Muscle of leg (tissue), 3 donors: ENCODE measurements at regions not wholly inside any gene's neighbourhood (a gene's known extent, or its start where the extent isn't known, plus 50 kb on each side); places are given as distances from the start of the nearest gene placed in this dataset.
"Not testable (repeated sequence)": the region's sequence is repeated elsewhere in the genome, so short reads cannot be mapped to it uniquely, and the experiment has no call there.

Experiments
- DNase-seq: peaks from one replicate; pipeline ENCODE4 v3.0.0; 2013
- H3K27ac ChIP-seq: one replicate; pipeline ENCODE4 v1.5.1; 2013; ENCODE audit warnings: mild to moderate bottlenecking, low read length, control low read depth
- H3K27me3 ChIP-seq: one replicate; pipeline ENCODE4 v1.6.1; 2013; ENCODE audit warnings: low read length; ENCODE audit not compliant: control insufficient read depth, insufficient read depth
- H3K36me3 ChIP-seq: one replicate; pipeline ENCODE4 v1.6.1; 2013; ENCODE audit warnings: low read length; ENCODE audit not compliant: control insufficient read depth, insufficient read depth
- H3K4me1 ChIP-seq: one replicate; pipeline ENCODE4 v1.6.1; 2013; ENCODE audit warnings: low read length; ENCODE audit not compliant: control insufficient read depth, insufficient read depth
- H3K4me3 ChIP-seq: one replicate; pipeline ENCODE4 v1.5.1; 2013; ENCODE audit warnings: low read length, control low read depth
- H3K9me3 ChIP-seq: replicated peaks from 2 replicates; pipeline ENCODE4 v1.6.1; 2013; ENCODE audit warnings: low read depth, low read length; ENCODE audit not compliant: control insufficient read depth
- WGBS: methylation state at CpG from one replicate; pipeline ENCODE4 v1.1.5; 2013; ENCODE audit warnings: missing lambda C conversion rate; ENCODE audit not compliant: insufficient coverage; 5-methylcytosine and 5-hydroxymethylcytosine counted together

DNA sequence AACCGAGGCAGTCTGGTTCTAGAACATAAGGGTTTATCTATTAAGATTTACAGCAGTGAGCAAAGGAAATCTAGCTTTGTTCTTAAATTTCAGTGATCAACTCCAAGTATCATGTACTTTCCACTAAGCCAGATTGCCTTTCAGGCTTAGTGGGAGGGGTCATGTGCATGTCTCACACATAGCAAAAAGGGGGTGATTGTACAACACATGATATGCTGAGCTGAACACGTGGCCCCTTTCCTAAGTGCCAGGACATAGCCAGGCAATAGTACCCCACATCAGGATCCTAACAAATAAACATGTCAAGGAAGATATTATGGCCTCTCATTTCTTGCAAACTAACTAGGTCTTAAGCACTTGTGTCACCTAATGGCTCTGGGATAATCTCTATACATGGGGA lies 347.2 kb downstream of the C12orf75 start:
- Histone ChIP-seq H3K36me3 (no peaks in the 10 kb centered on the region), H3K27ac (no peak overlapping the region), H3K9me3 (no peaks in the 10 kb centered on the region), H3K4me1 (peaks cover 14% of the 10 kb centered on the region), H3K4me3 (no peak overlapping the region), H3K27me3 (no peaks in the 10 kb centered on the region)
- WGBS, result no CpG with 5 or more reads among the region's 2 CpGs
- DNase-seq, result no peak

DNA sequence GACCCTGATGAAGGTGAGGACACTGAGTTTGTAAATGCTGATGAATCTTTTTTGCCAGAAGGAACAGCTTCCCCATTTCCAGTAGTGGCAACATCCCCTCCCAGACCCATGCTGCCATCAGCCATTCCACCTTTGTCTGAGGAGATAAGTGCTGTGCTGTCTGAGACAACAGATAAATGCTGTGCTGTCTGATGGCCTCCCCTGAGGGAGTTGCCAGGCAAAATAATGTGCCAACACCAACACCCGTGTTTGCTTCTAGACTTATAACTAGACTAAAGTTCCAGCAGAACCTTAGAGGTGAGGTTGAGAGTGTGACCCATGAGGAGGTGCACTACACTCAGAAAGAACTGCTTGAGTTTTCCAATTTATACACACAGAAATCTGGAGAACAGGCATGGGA lies 349.5 kb downstream of the C12orf75 start:
- H3K27ac ChIP-seq, result no peak overlapping the region
- DNase-seq, result no peak
- no peaks in the 10 kb centered on the region for H3K9me3 ChIP-seq
- no peaks in the 10 kb centered on the region for H3K36me3 ChIP-seq
- H3K4me3 ChIP-seq, result no peak overlapping the region
- peaks cover 11% of the 10 kb centered on the region for H3K4me1 ChIP-seq
- no peaks in the 10 kb centered on the region for H3K27me3 ChIP-seq
- no CpG with 5 or more reads among the region's 1 CpG for WGBS

DNA sequence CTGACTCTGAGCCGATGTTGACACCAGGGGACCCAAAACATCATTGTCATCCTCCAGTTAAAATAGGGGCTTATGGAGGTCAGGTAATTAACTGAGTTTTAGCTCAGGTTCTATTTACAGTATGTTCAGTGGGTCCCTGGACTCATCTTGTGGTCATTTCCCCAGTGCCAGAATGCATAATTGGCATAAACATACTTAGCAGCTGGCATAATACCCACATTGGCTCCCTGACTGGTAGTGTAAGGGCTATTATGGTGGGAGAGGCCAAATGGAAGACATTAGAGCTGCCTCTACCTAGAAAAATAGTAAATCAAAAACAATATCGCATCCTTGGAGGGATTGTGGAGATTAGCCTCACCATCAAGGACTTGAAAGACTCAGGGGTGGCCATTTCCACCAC lies 350.9 kb downstream of the C12orf75 start:
- no peaks in the 10 kb centered on the region for H3K36me3 ChIP-seq
- peak overlapping the region; percentile 47 for H3K27ac ChIP-seq
- DNase-seq, result peak; percentile 36
- no peak overlapping the region for H3K4me3 ChIP-seq
- H3K9me3 ChIP-seq, result no peaks in the 10 kb centered on the region
- H3K27me3 ChIP-seq, result no peaks in the 10 kb centered on the region
- H3K4me1 ChIP-seq, result peaks cover 11% of the 10 kb centered on the region
- no CpG with 5 or more reads among the region's 2 CpGs for WGBS

DNA sequence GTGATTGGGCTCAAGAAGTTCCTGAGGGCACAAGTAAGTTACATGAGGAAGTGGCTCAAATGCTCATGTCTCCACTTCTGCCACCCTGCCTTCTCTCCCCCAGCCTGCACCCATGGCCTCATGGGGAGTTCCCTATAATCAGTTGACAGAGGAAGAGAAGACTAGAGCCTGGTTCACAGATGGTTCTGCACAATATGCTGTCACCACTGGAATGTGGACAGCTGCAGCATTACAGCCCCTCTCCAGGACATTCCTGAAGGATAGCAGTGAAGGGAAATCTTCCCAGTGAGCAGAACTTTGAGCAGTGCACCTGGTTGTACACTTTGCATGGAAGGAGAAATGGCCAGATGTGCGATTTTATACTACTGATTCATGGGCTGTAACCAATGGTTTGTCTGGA lies 352.3 kb downstream of the C12orf75 start:
- H3K9me3 ChIP-seq, H3K36me3 ChIP-seq, H3K4me1 ChIP-seq, H3K27me3 ChIP-seq, H3K4me3 ChIP-seq, H3K27ac ChIP-seq: not testable (repeated sequence)
- 85% methylated on average over 1 of the region's 1 CpG for WGBS
- peak; percentile 55 for DNase-seq

DNA sequence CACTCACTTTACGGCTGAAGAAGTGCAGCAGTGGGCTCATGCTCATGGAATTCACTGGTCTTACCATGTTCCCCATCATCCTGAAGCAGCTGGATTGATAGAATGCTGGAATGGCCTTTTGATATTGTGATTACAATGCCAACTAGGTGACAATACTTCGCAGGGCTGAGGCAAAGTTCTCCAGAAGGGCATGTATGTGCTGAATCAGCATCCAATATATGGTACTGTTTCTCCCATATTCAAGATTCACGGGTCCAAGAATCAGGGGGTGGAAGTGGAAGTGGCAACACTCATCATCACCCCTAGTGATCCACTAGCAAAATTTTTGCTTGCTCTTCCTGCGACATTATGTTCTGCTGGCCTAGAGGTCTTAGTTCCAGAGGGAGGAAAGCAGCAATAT lies 353.3 kb downstream of the C12orf75 start:
- H3K27ac ChIP-seq, H3K4me3 ChIP-seq, H3K27me3 ChIP-seq, H3K4me1 ChIP-seq, DNase-seq, H3K36me3 ChIP-seq, H3K9me3 ChIP-seq: not testable (repeated sequence)
- whole genome bisulfite sequencing, result 100% methylated on average over 1 of the region's 4 CpGs

DNA sequence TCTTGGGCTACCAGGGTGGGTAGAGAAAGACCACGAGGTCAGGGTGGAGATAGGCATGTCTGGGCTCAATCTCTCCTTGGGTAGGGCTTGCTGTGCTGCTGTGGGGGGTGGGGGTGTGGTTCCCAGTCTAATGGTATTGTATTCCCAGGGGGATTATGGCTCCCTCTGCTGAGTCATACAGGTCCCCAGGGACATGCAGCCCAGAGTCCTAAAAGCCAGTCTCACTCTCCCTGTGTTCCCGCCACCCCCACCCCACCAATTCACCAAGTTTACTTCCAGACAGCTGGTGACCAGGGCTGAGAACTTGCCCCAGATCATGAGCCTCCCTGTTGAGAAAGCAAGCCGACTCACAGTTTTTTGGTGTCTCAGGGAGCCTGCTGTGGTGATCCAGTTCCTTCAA lies 367.6 kb downstream of the C12orf75 start:
- 89% methylated on average over 2 of the region's 3 CpGs for WGBS
- no peak for DNase-seq
- Histone ChIP-seq H3K9me3 (peaks cover 4% of the 10 kb centered on the region), H3K36me3 (no peaks in the 10 kb centered on the region), H3K4me1 (no peaks in the 10 kb centered on the region), H3K27ac (no peak overlapping the region), H3K27me3 (no peaks in the 10 kb centered on the region), H3K4me3 (no peak overlapping the region)

DNA sequence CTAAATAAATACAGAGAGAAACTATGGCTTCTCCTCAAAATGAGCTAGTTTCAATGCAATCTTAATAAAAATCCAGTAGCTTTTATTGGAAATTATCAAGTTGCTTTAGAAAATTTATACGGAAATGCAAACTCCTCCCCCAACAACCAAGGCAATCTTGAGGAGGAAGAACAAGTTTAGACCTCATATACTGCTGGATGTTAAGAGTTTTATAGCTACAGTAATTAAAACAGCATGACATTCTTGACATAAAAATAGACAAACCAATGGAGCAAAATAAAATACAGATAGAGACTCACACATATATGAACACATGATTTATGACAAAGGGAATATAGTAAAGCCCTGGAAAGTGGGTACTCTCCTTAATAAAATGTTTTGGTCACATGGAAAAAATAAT lies 368.7 kb downstream of the C12orf75 start:
- H3K4me3 ChIP-seq, result no peak overlapping the region
- H3K9me3 ChIP-seq, result peaks cover 4% of the 10 kb centered on the region
- H3K27ac ChIP-seq, result no peak overlapping the region
- WGBS, result no CpG with 5 or more reads among the region's 1 CpG
- H3K4me1 ChIP-seq, result no peaks in the 10 kb centered on the region
- H3K27me3 ChIP-seq, result no peaks in the 10 kb centered on the region
- DNase-seq, result no peak
- H3K36me3 ChIP-seq, result no peaks in the 10 kb centered on the region

DNA sequence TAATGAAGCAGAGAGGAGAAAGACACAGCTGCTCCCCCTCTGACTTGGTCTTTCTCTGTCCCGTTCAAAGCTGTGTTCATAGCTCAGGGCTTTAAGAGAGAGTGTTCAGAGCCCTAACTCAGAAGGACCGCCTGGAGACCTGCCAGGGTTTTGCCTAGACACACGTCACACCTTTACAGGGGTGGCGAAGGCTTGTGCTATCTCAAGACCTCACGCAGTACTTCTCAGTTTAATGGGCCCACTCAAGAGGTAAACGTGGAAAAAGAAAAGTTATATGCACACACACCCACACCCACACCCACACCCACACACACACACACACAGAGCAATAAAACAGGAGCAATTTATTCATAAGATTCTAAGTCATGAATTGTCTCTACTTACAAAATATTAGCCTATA lies 374.3 kb downstream of the C12orf75 start:
- WGBS, result 81% methylated on average over 6 of the region's 6 CpGs
- DNase-seq, result no peak
- Histone ChIP-seq H3K4me1 (peaks cover 24% of the 10 kb centered on the region), H3K27ac (no peak overlapping the region), H3K4me3 (no peak overlapping the region), H3K36me3 (no peaks in the 10 kb centered on the region), H3K27me3 (no peaks in the 10 kb centered on the region), H3K9me3 (peaks cover 2% of the 10 kb centered on the region)

DNA sequence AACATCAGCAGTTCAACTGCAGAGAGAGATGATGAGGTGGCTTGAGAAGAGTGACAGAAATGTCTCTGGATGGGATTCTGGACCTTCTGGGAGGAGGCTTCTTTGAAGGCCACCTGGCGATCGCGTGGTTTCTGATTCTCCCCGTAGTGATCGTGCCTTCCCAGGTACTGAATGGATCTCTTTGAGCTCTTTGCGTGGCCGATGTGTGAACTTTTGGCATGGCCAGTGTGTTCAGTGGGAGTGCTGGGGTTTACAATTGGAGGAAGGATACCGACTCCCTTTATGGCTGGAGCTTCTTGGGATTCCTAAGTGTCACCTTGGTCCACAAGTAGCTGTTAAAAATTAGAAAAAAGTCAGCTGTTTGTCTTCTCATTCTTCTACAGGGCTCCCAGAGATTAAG lies 374.7 kb downstream of the C12orf75 start:
- peak overlapping the region; percentile 42 for H3K27ac ChIP-seq
- DNase-seq, result no peak
- 80% methylated on average over 1 of the region's 8 CpGs for WGBS
- no peaks in the 10 kb centered on the region for H3K36me3 ChIP-seq
- H3K4me1 ChIP-seq, result peaks cover 24% of the 10 kb centered on the region
- H3K27me3 ChIP-seq, result no peaks in the 10 kb centered on the region
- H3K9me3 ChIP-seq, result peaks cover 2% of the 10 kb centered on the region
- H3K4me3 ChIP-seq, result no peak overlapping the region

DNA sequence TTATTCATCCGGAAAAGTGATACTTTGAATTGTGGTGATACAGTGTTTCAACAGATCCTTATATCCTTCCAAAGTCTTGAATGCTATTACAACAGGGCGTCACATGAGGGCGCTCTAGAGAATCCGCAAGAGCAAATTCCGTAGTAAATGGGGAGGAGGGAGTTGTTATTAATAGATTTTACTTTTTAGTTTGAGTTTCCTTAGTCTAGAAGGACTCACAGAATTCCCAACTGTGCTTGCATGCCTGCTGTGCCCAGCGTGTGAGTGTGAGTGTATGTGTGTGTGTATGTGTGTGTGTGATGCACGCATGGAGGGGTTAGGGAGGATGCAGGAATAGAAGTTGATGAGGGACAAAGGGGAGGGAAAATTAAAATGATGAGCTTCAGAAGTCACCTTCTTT lies 375.3 kb downstream of the C12orf75 start:
- H3K4me1 ChIP-seq, result peaks cover 24% of the 10 kb centered on the region
- H3K4me3 ChIP-seq, result no peak overlapping the region
- no peaks in the 10 kb centered on the region for H3K27me3 ChIP-seq
- peak overlapping the region; percentile 73 for H3K27ac ChIP-seq
- H3K9me3 ChIP-seq, result no peaks in the 10 kb centered on the region
- H3K36me3 ChIP-seq, result no peaks in the 10 kb centered on the region
- DNase-seq, result peak; percentile 75
- 33% methylated on average over 1 of the region's 7 CpGs for WGBS

DNA sequence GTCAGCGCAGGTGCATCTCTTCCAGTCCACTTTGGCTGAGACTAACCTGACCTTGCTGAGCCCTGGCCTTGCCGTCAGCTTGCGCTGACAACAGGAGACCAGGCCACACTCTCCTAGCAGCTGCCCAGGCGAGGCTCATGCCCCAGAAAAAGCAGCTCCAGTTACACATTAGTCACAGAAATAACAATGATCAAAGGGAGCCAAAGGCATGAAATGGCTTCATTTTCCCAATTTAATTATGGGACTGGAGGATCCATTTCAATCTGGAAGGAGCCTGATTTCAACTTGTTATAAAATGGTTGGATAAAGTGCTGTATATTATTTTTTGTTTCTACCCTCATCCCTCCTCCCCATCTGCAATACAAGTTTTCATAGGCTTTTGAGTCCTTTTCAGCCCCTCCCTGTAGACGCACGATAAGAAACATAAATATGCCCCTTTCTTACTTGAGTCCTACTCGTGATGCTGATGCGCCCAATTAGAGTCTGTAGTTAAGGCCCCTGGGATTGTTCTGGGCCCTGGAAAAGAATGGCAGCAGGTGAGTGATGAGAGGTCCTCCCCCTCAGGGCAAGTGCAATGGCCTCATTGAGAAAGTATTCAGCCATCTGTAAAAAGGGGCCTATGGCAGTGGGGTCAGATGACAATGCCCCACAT lies 376.0 kb downstream of the C12orf75 start:
- WGBS, result 81% methylated on average over 4 of the region's 8 CpGs
- Histone ChIP-seq H3K4me3 (no peak overlapping the region), H3K36me3 (no peaks in the 10 kb centered on the region), H3K4me1 (peaks cover 24% of the 10 kb centered on the region), H3K27ac (peak overlapping the region; percentile 73), H3K27me3 (no peaks in the 10 kb centered on the region), H3K9me3 (no peaks in the 10 kb centered on the region)
- peak; percentile 70 for DNase-seq
